HG03066 (cell line): ENCODE measurements at regions not wholly inside any gene's neighbourhood (a gene's known extent, or its start where the extent isn't known, plus 50 kb on each side); places are given as distances from the start of the nearest gene placed in this dataset.
"Not testable (repeated sequence)": the region's sequence is repeated elsewhere in the genome, so short reads cannot be mapped to it uniquely, and the experiment has no call there.

Source experiments
- ATAC-seq: cut with Tn5 transposase; IDR thresholded peaks from one replicate; pipeline ENCODE4 v1.9.1; 2021; ENCODE audit warnings: low read depth; ENCODE audit not compliant: unreplicated experiment

DNA sequence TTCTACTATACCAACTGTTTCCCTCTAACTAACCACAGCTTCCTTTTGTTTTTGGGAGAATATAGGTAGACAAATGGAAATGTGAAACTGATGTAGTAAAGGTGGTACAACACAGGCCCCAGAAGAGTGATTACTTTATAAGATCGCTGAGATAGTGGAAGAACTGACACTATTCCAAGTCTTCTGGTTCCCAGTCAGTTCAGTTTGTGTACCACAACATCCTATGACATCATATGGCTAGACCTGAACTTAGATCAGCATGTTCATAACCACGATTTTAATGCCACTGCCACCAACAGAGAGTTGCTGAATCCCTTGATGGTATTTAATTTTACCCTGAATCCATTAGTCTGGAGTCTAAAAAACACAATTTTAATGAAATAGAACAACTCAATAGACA is 328.9 kb downstream of the GPD2 start:
- no peak for ATAC-seq

DNA sequence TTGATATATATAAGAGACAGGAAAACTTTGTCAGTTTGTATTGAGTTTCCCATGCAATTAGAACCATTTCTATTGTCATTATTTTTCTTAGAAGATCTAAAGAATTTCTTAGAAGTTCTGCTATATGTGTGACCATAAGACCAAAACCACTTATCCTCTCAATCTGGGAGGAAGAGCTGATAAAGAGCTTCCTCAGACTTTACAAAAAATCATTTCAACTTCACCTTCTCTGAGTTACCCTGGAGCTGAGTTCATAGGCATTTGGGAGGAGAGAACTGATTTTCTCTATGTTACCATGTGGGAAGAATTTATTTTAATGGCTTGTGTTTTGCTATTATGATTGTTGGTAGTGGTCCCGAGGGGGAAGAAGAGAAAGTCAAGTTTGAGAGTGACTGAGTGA is 329.3 kb downstream of the GPD2 start:
- ATAC-seq: no peak

DNA sequence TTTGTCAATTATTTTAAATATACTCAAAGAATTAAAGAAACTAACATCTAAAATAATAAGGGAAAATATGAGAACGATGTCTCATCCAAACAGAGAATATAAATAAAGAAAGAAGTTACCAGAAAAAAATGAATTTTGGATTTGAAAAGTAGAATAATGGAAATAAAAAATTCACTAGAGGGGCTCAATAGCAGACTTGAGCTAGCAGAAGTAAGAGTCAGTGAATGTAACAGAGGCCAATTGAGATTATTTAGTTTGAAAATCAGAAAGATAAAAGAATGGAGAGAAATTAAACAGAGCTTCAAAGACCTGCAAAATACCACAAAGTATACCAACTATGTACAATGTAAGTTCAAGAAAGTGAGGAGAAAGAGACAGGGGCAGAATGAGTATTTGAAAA is 333.6 kb downstream of the GPD2 start:
- no peak for ATAC-seq

DNA sequence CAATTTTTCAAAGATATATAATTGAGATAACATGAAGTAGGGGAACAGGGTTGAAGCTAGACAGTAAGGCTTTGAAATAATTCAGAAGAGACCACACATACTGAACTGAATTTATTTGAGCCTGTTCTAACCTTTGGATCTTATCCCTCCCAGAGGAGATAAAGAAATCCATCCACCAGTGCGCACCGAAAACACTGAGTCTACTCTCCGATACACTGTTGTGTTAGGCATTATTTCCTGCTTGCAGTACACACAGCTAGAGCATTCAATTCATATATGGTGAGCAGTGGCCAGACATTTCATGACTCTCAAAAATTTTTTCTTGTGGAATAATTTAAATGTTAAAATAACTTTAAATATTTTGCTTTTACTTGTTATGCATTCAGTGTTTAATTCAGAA is 342.7 kb downstream of the GPD2 start:
- ATAC-seq: no peak

DNA sequence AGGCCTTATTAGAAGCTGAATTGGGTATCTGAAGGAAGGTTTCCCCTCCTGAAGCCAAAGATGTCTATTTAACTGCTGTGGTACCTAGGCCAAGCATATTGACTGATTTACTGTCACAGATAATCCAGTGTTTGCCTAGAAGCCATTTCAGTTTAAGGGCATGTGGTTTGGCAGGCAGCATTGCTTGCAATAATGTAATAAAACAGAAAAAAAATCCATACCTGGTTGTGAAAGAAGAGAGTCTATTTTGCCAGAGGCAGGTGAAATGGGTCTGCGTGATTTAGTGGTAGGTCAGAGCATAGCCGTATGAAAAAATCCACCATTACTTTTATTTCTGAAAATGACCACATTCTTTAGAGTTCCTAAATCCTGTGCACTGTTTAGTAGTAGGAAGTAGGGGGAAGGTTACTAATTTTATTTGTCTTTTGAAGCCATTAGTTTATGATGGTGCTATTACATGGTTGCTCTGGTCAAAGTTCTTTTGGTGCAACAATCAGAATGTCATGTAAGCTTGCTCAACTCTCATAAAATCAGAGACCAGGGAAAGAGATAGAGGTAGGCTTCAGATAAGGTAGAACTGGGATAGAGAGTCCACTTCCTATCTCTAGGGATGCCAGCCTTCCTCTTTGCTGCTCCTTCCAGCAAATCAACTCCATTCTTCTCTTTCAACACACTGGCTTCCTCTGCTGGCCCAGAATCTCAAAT is 343.4 kb downstream of the GPD2 start:
- ATAC-seq: no peak

DNA sequence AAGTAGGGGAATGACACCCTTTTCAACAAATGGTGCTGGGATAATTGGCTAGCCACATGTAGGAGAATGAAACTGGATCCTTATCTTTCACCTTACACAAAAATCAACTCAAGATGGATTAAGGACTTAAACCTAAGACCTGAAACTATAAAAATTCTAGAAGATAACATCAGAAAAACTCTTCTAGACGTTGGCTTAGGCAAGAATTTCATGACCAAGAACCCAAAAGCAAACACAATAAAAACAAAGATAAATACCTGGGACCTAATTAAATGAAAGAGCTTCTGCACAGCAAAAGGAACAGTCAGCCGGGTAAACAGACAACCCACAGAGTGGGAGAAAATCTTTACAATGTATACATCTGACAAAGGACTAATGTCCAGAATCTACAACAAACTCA is 345.5 kb downstream of the GPD2 start:
- ATAC-seq: not testable (repeated sequence)

DNA sequence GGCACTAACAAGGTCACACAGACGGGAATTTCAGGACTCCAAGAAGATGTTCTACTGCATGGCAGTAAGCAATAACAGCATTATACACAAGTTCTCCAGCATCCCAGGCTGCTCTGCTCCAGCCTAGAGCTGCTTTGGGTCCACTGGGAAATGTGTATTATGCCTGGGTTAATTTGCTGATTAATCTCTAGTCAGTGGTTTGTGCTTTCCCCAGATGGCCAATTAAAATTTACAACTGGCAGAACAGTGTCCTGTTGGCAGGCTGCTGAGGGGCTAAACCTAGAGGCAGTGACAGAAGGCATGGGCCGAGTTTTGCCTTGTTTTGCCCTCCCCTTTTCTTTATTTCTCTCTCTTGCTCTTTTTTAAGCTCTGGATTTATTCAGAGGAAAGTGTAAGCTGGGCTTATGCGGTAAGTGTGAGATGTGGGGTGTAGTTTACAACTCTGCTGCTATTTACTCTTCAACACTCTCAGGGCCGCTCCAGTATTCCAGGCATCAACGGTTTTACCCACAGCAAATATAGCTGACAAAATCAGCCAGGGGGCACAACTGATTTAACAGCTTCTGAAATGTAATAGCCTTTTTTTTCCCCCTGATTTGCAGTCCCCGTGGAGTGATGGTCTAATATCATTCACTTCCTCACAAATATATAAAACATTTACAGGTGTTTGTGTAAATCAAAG is 348.0 kb downstream of the GPD2 start:
- ATAC-seq: no peak

DNA sequence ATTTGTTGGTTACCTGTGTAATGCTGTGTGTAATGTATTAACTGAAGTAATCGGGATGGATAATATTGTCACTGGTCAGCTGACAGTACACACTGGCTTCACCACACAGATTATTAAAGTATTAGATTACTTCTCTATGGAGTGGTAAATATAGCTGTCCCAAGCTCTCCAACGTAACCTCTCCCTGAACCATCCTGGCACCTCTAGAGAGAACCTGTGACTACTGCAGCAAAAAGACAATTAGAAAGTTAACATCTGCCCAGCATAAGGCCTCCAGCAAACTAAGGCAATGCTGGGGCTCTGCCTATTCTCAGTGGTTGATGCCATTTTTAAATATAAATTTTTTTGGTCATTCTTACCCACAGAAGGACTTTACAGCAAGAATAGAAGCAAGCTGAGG is 351.3 kb downstream of the GPD2 start:
- ATAC-seq: no peak

DNA sequence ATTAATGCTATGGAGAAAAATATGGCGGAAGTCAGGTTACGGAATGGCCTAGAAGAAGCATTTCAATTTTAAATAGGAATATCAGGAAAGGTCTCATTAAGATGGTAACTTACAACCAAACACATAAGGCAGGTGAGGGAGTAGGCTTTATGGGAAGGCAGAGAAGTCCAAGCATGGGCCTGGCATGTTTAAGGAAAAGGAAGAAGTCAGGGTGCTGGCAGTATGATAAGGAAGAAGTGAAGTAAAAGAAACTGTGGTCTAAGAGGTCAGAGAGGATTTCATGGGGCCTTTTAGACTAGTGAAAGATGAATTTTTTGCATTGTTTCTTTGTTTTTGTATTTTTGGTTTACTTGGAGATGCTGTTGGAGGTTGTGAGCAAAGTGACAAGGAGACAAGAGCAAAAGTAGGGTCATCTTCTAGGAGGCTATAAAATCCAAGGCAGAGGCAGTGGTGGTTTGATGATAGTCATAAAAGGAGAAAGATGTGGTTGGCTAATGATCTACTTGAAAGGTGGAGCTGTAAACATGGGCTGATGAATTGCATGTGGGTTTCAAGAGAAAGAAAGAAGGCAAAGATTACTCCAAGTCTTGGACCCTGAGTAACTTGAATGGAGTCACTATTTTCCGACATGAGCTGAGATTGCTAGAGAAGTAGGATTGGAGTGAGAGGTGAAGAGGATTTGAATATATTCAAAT is 354.3 kb downstream of the GPD2 start:
- ATAC-seq: no peak

DNA sequence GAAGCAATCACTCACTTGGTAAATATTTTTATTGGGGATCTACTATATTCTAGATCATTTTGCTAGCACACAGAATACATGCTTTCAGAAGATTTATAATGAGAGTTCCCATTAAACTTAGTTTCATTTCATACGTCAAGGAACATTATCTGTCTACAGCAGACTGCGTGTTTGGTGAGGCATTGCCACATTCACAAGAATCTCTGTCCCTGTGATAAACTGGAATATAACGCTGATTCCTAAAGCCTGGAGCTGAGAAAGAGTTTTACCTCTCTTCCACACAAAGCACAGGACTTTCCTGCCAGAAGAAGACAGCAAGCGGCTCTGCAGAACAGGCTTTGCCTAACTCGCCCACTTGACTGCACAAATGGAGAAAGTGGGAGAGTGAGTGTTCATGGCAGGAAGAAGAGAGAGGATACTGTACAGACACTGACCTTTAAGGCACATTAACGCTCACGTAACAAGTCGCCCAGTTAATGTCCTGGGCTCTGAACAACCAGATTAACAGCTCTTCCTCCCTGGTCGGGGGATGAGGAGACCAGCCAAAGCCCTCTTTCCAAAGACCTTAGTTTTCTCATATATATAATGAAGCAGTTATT is 356.2 kb downstream of the GPD2 start:
- no peak for ATAC-seq

DNA sequence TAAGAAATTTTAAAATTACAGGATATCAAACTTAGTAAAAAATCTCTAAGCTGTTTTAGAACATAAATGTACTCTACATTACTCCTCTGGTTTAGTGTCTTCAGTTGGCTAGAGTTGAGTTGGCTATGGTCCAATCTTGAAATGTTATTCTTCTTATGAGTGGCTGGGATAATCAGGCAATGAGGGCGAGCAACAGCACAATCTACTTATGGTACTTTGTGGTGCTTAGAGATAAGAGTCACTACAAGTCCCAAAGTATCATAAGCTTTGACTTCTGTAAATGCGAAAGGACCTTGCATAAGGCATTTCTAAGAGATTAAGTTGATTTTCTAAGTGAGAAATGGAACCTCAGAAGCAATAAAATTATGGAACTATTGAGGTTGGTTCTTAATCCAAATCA is 361.7 kb downstream of the GPD2 start:
- no peak for ATAC-seq

DNA sequence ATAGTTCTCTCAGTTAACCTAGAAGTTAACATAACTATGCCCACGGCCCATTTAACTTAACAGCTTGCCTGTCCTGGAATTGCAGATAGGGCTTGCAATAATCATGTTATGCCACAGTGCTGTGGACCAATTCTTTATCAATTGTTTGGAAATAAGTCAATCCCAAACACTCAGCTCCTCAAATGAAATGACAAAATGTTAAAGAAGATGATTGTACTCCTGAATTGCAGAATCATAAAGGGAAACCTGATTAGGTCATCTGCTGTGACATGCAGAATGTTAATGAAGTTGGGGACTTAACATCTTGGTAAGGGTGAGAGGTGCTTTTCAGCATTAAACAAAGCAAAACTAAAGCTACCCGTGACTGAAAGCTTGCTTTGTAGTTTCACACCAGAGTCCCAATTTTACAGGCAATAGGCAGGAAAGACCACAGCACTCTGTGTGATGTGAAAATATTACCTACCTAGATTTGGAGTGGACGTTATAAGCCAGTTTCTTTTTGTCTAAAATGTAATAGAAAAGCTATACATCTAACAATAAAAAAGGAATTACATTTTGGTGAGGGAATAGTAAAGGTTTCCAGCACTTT is 364.0 kb downstream of the GPD2 start:
- no peak for ATAC-seq

DNA sequence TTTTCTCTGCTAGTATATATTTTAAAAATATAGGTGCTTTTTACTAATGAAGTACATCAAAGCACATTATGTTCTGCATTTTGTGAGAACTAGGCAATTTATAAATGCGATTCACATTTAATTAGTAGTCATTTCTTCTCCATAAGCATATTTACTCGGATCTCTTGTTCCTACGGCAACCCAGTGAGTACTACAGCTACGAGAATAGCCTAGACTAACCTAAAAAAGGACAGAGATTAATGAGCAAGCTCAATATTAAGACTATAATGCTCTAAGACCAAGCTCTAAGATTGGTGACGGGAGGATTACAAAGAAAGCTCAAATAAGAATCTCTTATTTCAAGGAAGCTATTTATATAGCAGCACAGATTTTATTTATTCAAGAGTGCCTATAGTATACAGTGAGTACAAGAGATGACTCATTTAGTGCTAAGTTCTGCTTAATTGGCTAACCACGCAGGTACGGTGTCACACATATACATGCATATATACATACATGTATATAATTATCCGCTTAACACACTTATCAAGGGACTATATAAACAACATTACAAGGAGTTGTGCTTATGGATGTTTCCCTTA is 364.7 kb downstream of the GPD2 start:
- ATAC-seq: no peak

DNA sequence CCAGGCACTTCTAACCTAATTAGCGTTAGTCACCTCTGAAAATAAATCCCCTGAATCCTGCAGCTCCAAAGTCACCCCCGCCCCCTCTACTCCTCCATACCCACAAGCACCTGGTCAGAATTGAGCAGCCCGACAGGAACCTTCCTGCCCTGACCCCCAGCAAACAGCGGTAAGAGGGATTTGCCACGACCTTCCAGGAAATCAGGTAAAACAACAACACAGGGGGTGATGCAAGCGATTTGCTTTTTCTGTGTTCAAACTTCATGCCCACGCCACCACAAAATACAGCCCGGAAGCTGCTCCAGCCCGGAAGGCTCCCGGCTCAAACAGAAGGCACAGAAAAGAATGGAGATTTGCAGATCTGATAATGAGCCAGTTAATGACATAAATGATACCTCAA is 367.1 kb downstream of the GPD2 start:
- no peak for ATAC-seq

DNA sequence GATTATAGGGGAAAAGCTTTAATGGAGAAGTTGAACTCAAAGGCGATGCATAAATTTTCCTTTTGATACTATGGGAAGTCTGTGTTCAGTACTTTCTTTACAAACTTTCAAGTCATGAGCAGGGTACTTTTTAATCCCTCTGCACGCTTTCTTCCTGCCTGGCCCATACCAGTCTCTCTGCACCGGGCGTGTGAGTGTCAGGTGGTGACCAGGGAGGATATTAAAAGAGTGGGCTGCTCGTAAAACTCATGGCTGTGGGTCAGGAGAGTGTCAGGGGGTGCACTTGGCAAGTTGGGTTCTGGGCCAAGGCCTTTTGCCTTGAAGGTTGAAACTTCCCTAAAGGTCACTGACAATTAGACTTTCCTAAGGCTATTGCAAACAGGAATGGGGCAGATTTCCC is 367.8 kb downstream of the GPD2 start:
- no peak for ATAC-seq

DNA sequence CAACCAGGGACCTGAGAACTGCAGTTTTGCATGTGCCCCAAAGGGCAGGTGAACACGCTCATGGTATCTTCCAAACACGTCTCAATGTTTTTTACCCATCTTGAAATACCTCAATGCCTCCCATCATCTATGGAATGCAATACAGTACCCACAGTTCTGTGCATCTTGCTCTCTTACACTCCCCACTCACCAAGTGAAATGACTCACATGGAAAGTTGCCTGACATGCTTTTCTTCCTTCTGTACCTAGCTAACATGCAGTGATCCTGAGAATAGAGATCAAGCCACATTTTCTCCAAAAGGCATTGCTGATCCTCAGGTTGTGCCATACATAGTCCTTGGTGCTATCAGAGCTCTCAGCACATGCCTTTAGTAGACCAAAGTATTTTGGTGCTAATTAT is 373.9 kb downstream of the GPD2 start:
- ATAC-seq: no peak

DNA sequence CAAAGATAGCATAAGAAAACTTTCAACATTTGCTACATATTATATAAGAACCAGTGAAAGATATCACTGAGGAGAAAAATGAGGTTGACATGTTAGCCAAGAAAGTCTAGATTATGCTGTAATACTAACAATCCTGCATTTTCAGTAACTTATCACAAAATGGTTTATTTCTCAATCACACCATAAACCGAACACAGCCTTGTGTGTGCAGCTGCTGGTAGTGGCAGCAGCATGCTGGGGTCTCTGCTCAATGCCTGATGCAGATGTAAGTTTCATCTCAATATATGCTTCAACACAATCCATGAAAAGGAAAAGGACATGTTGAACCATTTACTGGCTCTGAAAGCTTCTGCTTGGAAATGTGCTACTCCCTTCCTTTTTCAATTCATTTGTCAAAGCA is 376.3 kb downstream of the GPD2 start:
- ATAC-seq: no peak

DNA sequence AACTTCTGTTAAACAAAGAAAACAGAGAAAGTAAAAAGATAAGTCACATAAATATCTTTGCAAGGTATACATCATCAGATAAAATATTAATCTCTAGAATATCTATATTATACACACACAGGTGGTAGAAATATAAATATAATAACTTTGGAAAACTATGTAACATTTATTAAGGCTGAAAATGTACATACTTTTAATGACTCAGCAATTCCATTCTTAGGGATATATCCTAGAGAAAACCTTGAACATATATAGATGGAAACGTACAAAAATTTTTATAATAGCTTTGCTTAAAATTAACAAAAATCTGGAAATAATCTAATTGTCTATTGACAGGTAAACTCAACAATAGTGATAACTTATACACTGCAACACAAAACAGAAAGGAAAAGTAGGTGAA is 381.3 kb downstream of the GPD2 start:
- ATAC-seq: no peak

DNA sequence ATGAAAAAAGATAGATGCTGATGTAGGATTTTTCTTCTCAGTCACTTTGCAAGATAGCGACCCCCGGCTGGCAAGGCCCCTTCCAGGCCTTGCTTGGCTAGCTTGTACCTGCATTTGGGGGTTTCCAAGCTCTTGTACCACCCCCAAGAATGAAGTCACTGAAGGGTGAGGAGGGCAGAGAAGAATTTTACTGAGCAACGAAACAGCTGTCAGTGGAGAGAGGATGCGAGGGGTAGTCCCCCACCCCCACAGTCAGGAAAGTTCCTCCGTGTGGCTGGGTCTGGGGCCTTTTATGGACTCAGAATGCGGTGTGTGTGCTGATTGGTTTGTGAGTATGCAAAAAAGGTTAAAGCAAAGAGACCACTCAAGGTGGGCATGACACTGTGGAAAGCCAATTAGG is 382.0 kb downstream of the GPD2 start:
- no peak for ATAC-seq

DNA sequence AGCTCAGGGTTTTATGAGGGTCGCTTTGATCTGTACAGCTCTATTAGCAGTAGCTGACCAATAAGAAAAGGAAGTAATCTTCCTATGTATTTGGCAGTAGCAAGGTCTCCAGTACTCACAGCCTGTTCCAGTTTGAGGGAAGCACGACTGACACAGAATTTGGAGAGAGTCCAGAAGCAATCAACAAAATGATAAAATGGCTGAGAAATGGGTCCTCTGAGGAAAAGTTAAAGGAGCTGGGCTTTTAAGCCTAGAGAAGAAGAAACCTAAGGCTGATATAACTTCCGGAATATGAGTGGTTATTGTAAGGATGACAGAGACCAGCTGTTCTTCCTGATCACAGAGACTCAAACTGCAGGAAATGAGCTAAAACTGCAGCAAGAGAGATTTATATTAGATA is 382.8 kb downstream of the GPD2 start:
- no peak for ATAC-seq
